ENCODE measurements at regions not wholly inside any gene's neighbourhood (a gene's known extent, or its start where the extent isn't known, plus 50 kb on each side); places are given as distances from the start of the nearest gene placed in this dataset.

GRCh38 chr2:37829616-37830395 lies 95.3 kb upstream of the RMDN2 start:
- no peaks in the 10 kb centered on the region for H3K27me3 Mint-ChIP-seq
- POLR2A ChIA-PET, result no interaction called here
- DNase-seq, result no peak
- CTCF ChIA-PET, result interaction anchor here (0.5 kb wide), 1 partner anchor 48 kb away, joined by 3 read pairs; no protein-coding TSS in a partner anchor
- no peaks in the 10 kb centered on the region for H3K36me3 Mint-ChIP-seq (ENCODE audit: low read depth)
- H3K4me1 Mint-ChIP-seq, result peaks cover 6% of the 10 kb centered on the region
- no peaks in the 10 kb centered on the region for H3K9me3 Mint-ChIP-seq
- no peak overlapping the region for H3K4me3 Mint-ChIP-seq
- H3K27ac Mint-ChIP-seq, result no peak overlapping the region

DNA sequence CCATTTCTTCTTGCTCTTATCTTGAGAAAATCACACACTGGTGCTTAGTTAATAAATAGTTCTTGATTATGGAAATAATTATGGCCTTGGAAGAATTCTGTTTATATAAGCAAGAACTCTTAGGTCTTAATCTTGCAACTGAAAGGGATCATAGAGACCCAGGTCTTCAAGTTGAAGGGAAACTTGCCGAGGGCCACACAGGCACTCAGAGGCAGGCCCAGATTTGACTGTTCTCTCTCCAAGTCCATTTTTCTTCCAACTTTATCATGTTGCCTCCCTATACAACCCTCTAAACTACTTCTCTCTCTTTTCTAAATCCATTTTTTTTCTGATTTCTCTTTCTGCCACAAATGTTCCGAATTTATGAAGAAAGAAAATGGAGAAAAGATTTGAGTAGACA lies 94.5 kb upstream of the RMDN2 start:
- ChIA-PET POLR2A (no interaction called here), CTCF (interaction anchor here (1.6 kb wide), 1 partner anchor 415 kb away, joined by 7 read pairs; no protein-coding TSS in a partner anchor)
- no peaks in the 10 kb centered on the region for H3K27me3 Mint-ChIP-seq
- no peak for DNase-seq
- no peak overlapping the region for H3K4me3 Mint-ChIP-seq
- peaks cover 6% of the 10 kb centered on the region for H3K4me1 Mint-ChIP-seq
- no peaks in the 10 kb centered on the region for H3K36me3 Mint-ChIP-seq (ENCODE audit: low read depth)
- H3K9me3 Mint-ChIP-seq, result no peaks in the 10 kb centered on the region
- no peak overlapping the region for H3K27ac Mint-ChIP-seq

DNA sequence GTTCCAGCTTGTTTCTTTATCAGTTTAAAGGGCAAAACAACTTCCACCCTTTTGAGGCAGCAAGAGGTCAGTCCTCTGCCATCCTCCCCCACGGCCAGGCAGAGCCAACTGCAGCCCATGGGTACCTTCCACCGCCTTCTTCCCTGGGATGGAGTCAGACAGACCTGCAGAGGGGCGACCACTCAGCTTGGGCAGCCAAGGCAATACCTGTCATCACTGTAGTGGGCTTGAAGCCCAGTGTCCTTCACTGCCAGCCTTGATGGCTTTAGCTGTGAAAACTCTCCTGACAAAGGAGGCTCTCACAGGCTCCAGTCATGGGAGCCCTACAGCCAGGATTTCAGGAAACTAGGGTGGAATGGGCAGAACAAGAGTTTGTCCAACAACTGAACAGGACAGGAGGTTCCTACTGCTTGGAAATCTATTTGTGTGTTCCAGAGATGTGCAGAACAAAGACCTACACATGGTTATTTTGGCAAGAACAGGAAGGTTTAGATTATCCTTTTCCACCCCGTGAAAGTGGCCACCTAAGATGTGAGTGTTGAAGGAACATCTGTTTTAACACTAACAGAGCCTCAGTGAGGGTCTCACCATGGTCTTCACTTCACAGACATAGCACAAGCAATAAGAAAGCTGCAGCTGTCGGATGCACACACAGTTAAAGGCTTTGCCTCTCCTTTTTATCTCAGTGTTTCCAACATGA lies 93.9 kb upstream of the RMDN2 start:
- Mint-ChIP-seq H3K36me3 (ENCODE audit: low read depth) (no peaks in the 10 kb centered on the region), H3K9me3 (no peaks in the 10 kb centered on the region), H3K4me3 (no peak overlapping the region), H3K27me3 (no peaks in the 10 kb centered on the region), H3K4me1 (peaks cover 6% of the 10 kb centered on the region), H3K27ac (no peak overlapping the region)
- ChIA-PET POLR2A (no interaction called here), CTCF (interaction anchor here (0.6 to 2.5 kb wide), 7 partner anchors 22 to 435 kb away, joined by 3 to 19 read pairs (median 4); no protein-coding TSS in a partner anchor)
- no peak for DNase-seq

- H3K27me3 Mint-ChIP-seq, result no peaks in the 10 kb centered on the region
- H3K4me1 Mint-ChIP-seq, result peaks cover 14% of the 10 kb centered on the region
- H3K4me3 Mint-ChIP-seq, result no peak overlapping the region
- ChIA-PET CTCF (interaction anchor here (0.5 to 2.7 kb wide), 19 partner anchors 8 to 567 kb away, joined by 3 to 19 read pairs (median 3); no protein-coding TSS in a partner anchor), POLR2A (no interaction called here)
- H3K36me3 Mint-ChIP-seq (ENCODE audit: low read depth), result no peaks in the 10 kb centered on the region
- H3K27ac Mint-ChIP-seq, result no peak overlapping the region
- no peaks in the 10 kb centered on the region for H3K9me3 Mint-ChIP-seq
- peak; percentile 85 for DNase-seq
These were observed 92.4 kb upstream of the RMDN2 start for GRCh38 chr2:37832590-37833197.

DNA sequence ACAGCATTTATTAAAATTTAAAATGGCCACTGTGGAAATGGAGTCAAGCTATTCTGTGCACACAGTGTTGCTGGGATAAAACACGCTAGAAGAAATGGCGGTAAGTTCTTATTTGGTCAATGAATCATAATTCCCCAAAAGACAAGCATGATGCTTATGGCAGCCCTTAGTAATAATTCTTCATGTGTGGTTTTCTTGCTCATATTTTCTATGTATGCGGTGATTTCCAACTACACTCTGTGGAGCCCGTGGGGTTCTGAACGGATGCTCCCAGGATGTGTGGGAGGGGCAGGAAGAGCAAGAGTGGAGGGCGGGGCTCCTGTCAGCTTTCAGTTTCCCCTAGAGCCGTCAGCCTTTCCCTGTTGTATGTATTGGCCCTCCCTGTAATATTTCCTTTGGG lies 91.7 kb upstream of the RMDN2 start:
- no peaks in the 10 kb centered on the region for H3K27me3 Mint-ChIP-seq
- peaks cover 14% of the 10 kb centered on the region for H3K4me1 Mint-ChIP-seq
- ChIA-PET CTCF (interaction anchor here (0.5 to 2.7 kb wide), 11 partner anchors 9 to 567 kb away, joined by 3 to 19 read pairs (median 3); no protein-coding TSS in a partner anchor), POLR2A (no interaction called here)
- H3K27ac Mint-ChIP-seq, result no peak overlapping the region
- H3K36me3 Mint-ChIP-seq (ENCODE audit: low read depth), result no peaks in the 10 kb centered on the region
- H3K9me3 Mint-ChIP-seq, result no peaks in the 10 kb centered on the region
- DNase-seq, result no peak
- no peak overlapping the region for H3K4me3 Mint-ChIP-seq

DNA sequence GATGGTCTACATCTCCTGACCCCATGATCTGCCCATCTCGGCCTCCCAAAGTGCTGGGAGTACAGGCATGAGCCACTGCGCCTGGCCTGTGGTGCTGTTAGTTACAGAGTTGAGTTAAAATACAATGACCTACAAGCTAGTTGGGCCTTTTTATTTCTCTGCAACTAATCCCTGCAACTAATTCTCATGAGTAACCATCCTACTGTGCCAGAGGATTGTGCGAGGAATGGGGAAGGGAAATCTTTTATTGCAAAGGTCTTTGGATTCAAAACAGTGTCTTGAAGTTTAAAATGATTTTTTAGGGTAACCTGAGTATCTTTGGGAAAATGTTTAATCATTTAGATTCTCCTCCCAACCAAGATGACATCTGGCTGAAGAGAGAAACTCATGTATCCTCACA lies 88.8 kb upstream of the RMDN2 start:
- Mint-ChIP-seq H3K9me3 (no peaks in the 10 kb centered on the region), H3K27ac (no peak overlapping the region), H3K36me3 (ENCODE audit: low read depth) (no peaks in the 10 kb centered on the region), H3K4me1 (peaks cover 8% of the 10 kb centered on the region), H3K4me3 (no peak overlapping the region), H3K27me3 (no peaks in the 10 kb centered on the region)
- CTCF ChIA-PET, result interaction anchor here (1.0 to 1.6 kb wide), 2 partner anchors 19 to 24 kb away, joined by 3 to 4 read pairs; no protein-coding TSS in a partner anchor
- POLR2A ChIA-PET, result no interaction called here
- DNase-seq, result no peak

- Mint-ChIP-seq H3K4me1 (peaks cover 8% of the 10 kb centered on the region), H3K4me3 (no peak overlapping the region), H3K27me3 (peaks cover 3% of the 10 kb centered on the region), H3K27ac (no peak overlapping the region), H3K36me3 (ENCODE audit: low read depth) (no peaks in the 10 kb centered on the region), H3K9me3 (no peaks in the 10 kb centered on the region)
- DNase-seq, result no peak
- ChIA-PET CTCF (interaction anchor here (1.0 kb wide), 1 partner anchor 19 kb away, joined by 4 read pairs; no protein-coding TSS in a partner anchor), POLR2A (no interaction called here)
These were observed 88.4 kb upstream of the RMDN2 start for GRCh38 chr2:37836711-37837110.

- no peak for DNase-seq
- POLR2A ChIA-PET, result no interaction called here
- Mint-ChIP-seq H3K9me3 (no peaks in the 10 kb centered on the region), H3K27me3 (peaks cover 11% of the 10 kb centered on the region), H3K27ac (no peak overlapping the region), H3K4me1 (peaks cover 8% of the 10 kb centered on the region), H3K36me3 (ENCODE audit: low read depth) (no peaks in the 10 kb centered on the region), H3K4me3 (no peak overlapping the region)
- CTCF ChIA-PET, result interaction anchor here (1.0 kb wide), 1 partner anchor 388 kb away, joined by 3 read pairs; no protein-coding TSS in a partner anchor
These were observed 87.3 kb upstream of the RMDN2 start for GRCh38 chr2:37837628-37838328.

GRCh38 chr2:37838541-37839167 lies 86.4 kb upstream of the RMDN2 start:
- ChIA-PET POLR2A (no interaction called here), CTCF (no interaction called here)
- peaks cover 8% of the 10 kb centered on the region for H3K4me1 Mint-ChIP-seq
- H3K36me3 Mint-ChIP-seq (ENCODE audit: low read depth), result no peaks in the 10 kb centered on the region
- H3K9me3 Mint-ChIP-seq, result no peaks in the 10 kb centered on the region
- H3K27ac Mint-ChIP-seq, result no peak overlapping the region
- peaks cover 16% of the 10 kb centered on the region for H3K27me3 Mint-ChIP-seq
- H3K4me3 Mint-ChIP-seq, result no peak overlapping the region
- no peak for DNase-seq

DNA sequence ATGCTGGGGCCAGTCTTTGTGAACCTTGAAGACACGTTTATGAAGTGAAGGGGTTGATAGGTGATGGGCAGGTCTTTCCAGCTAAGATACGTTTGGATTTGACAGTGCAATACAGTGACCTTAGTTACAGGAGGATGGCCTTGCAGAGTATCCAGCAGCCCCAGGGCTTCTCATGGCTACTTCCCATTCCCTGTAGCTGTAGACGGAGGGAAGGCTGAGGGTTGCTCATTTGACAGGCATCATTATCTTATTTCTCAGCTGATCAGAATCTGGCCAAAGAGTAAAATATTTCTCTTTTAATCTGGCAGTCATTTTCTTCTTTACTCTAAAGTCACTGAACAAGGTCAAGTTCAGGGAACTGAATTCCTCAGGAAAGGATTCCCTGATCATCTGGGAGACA lies 85.1 kb upstream of the RMDN2 start:
- DNase-seq, result no peak
- POLR2A ChIA-PET, result no interaction called here
- Mint-ChIP-seq H3K36me3 (ENCODE audit: low read depth) (no peaks in the 10 kb centered on the region), H3K27me3 (peaks cover 21% of the 10 kb centered on the region), H3K27ac (no peak overlapping the region), H3K4me3 (no peak overlapping the region), H3K4me1 (peaks cover 8% of the 10 kb centered on the region), H3K9me3 (no peaks in the 10 kb centered on the region)
- CTCF ChIA-PET, result interaction anchor here (0.8 to 1.2 kb wide), 3 partner anchors 15 to 444 kb away, joined by 3 to 4 read pairs (median 3); no protein-coding TSS in a partner anchor

DNA sequence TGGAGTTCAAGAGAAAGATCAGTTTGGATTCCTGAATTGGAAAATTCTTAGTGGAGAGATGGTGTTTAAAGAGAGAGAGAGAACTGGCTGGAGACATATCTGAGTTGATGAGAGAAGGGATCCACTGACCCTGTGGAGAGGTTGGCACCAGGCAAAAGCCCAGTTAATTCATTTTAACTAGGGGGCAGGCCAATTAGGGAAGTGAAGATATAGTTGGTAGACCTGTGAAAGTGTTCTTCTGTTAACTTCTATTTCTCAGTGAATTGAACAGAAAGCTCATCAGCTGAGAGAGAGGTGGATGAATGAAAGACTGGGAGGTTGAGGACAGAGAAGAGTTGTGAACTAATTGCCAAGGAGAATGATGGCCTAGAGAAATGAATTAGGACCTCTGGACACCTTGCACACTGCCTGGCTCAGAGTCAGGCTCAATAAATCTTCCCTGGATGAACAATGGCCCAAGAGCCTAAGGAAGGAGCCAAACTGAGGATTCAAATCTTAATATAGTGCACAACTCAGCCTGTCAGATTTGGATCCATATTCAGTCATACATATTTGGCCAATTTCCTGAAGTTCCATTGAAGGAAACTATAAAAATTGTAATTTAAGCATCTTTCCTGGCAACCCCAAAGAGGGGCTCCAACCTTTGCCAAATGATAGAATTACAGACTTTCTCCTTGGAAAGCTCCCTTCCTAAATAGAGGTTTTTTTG lies 82.2 kb upstream of the RMDN2 start:
- POLR2A ChIA-PET, result no interaction called here
- Mint-ChIP-seq H3K9me3 (no peaks in the 10 kb centered on the region), H3K27ac (no peak overlapping the region), H3K27me3 (peaks cover 21% of the 10 kb centered on the region), H3K4me1 (no peaks in the 10 kb centered on the region), H3K4me3 (no peak overlapping the region), H3K36me3 (ENCODE audit: low read depth) (no peaks in the 10 kb centered on the region)
- CTCF ChIA-PET, result no interaction called here
- DNase-seq, result no peak

- no peak for DNase-seq
- ChIA-PET POLR2A (no interaction called here), CTCF (no interaction called here)
- Mint-ChIP-seq H3K27ac (no peak overlapping the region), H3K4me1 (no peaks in the 10 kb centered on the region), H3K27me3 (peaks cover 21% of the 10 kb centered on the region), H3K36me3 (ENCODE audit: low read depth) (no peaks in the 10 kb centered on the region), H3K4me3 (no peak overlapping the region), H3K9me3 (no peaks in the 10 kb centered on the region)
These were observed 81.5 kb upstream of the RMDN2 start for GRCh38 chr2:37843556-37843955.

Data from activated CD4-positive, alpha-beta T cell treated with anti-CD3 and anti-CD28 coated beads, Interleukin-2, amount 10 ng/mL, durations not matched to agents 7 days and 5 days (primary cell).